Colonic mucosa (tissue), 4 donors: ENCODE measurements at regions not wholly inside any gene's neighbourhood (a gene's known extent, or its start where the extent isn't known, plus 50 kb on each side); places are given as distances from the start of the nearest gene placed in this dataset.
A peak's percentile ranks its signal among the peaks of the same experiment; 100 is the strongest.

Experiments
- DNase-seq: peaks from one replicate; pipeline ENCODE4 v3.0.0-alpha.2; 2020
- H3K27ac ChIP-seq: fragments of 200-600 bp; one replicate; pipeline ENCODE4 v1.8.0; 2021
- H3K27me3 ChIP-seq: fragments of 200-600 bp; one replicate; pipeline ENCODE4 v1.8.0; 2021
- H3K36me3 ChIP-seq: fragments of 200-600 bp; one replicate; pipeline ENCODE4 v1.8.0; 2021
- H3K4me1 ChIP-seq: fragments of 200-600 bp; one replicate; pipeline ENCODE4 v1.8.0; 2021; ENCODE audit warnings: mild to moderate bottlenecking
- H3K4me3 ChIP-seq: fragments of 200-600 bp; one replicate; pipeline ENCODE4 v1.8.0; 2021
- H3K9ac ChIP-seq, 2 donors: one replicate each; pipeline ENCODE4 v1.7.0; 2013; ENCODE audit warnings: control low read depth in 2 of 2, low read depth in 2 of 2, low read length in 2 of 2
- H3K9me3 ChIP-seq: fragments of 200-600 bp; one replicate; pipeline ENCODE4 v1.8.0; 2021
- CTCF ChIP-seq: fragments of 200-600 bp; IDR thresholded peaks from one replicate; pipeline ENCODE4 v1.8.0; 2022; ENCODE audit warnings: antibody characterized with exemption, mild to moderate bottlenecking
- intact Hi-C: fragments of 100-400 bp; cut with DNase I; formaldehyde crosslinking; loops from one replicate; pipeline ENCODE4 v1.14.1; 2022
- donor health status: healthy.
- donor health status: DM: no; HTN: no; CAD: no.
- donor health status: DM: no; HTN: no; CAD: no.

- H3K27ac ChIP-seq, result no peak overlapping the region
Measured at GRCh38 chr14:58884442-58884841, 246.7 kb downstream of the DACT1 start.

GRCh38 chr14:58887931-58888330 is 250.2 kb downstream of the DACT1 start:
- no peak for DNase-seq
- no peak for TF ChIP-seq CTCF

More at GRCh38 chr14:58884442-58884841, 246.7 kb downstream of the DACT1 start:
- no peak for DNase-seq
- Histone ChIP-seq H3K27me3 (no peaks in the 10 kb centered on the region), H3K36me3 (no peaks in the 10 kb centered on the region), H3K4me3 (no peak overlapping the region), H3K9ac (no peak overlapping the region), H3K4me1 (no peaks in the 10 kb centered on the region), H3K9me3 (no peaks in the 10 kb centered on the region)
- TF ChIP-seq CTCF, result peak; percentile 26
- intact Hi-C loops, result no loop called here

GRCh38 chr14:58898655-58899316 is 261.0 kb downstream of the DACT1 start:
- intact Hi-C loops, result no loop called here
- Histone ChIP-seq H3K27me3 (no peaks in the 10 kb centered on the region), H3K4me1 (no peaks in the 10 kb centered on the region), H3K4me3 (no peak overlapping the region), H3K27ac (no peak overlapping the region), H3K9me3 (no peaks in the 10 kb centered on the region), H3K9ac (no peak overlapping the region), H3K36me3 (no peaks in the 10 kb centered on the region)
- no peak for DNase-seq
- no peak for TF ChIP-seq CTCF

More at GRCh38 chr14:58887931-58888330, 250.2 kb downstream of the DACT1 start:
- H3K9ac ChIP-seq, result no peak overlapping the region
- no peaks in the 10 kb centered on the region for H3K36me3 ChIP-seq
- H3K9me3 ChIP-seq, result no peaks in the 10 kb centered on the region
- intact Hi-C loops, result no loop called here
- H3K27ac ChIP-seq, result no peak overlapping the region
- no peaks in the 10 kb centered on the region for H3K27me3 ChIP-seq
- H3K4me1 ChIP-seq, result no peaks in the 10 kb centered on the region
- H3K4me3 ChIP-seq, result no peak overlapping the region

- TF ChIP-seq CTCF, result no peak
- H3K4me3 ChIP-seq, result no peak overlapping the region
- no peak for DNase-seq
- no peaks in the 10 kb centered on the region for H3K4me1 ChIP-seq
- no peaks in the 10 kb centered on the region for H3K9me3 ChIP-seq
- H3K27me3 ChIP-seq, result no peaks in the 10 kb centered on the region
- intact Hi-C loops, result no loop called here
- H3K36me3 ChIP-seq, result no peaks in the 10 kb centered on the region
- H3K9ac ChIP-seq, result no peak overlapping the region
- H3K27ac ChIP-seq, result no peak overlapping the region
Measured at GRCh38 chr14:58899317-58899713, 261.6 kb downstream of the DACT1 start.

GRCh38 chr14:58901826-58902225 is 264.1 kb downstream of the DACT1 start:
- Histone ChIP-seq H3K9me3 (no peaks in the 10 kb centered on the region), H3K9ac (no peak overlapping the region), H3K27ac (no peak overlapping the region), H3K4me3 (no peak overlapping the region), H3K36me3 (no peaks in the 10 kb centered on the region), H3K4me1 (no peaks in the 10 kb centered on the region), H3K27me3 (no peaks in the 10 kb centered on the region)
- no peak for TF ChIP-seq CTCF
- no peak for DNase-seq
- intact Hi-C loops, result no loop called here
